Right atrium auricular region (tissue), 2 donors: ENCODE measurements at regions not wholly inside any gene's neighbourhood (a gene's known extent, or its start where the extent isn't known, plus 50 kb on each side); places are given as distances from the start of the nearest gene placed in this dataset.
"Not testable (repeated sequence)": the region's sequence is repeated elsewhere in the genome, so short reads cannot be mapped to it uniquely, and the experiment has no call there.

Experiments
- DNase-seq: peaks from one replicate; pipeline ENCODE4 v3.0.0-alpha.2; 2019; ENCODE audit warnings: low spot score
- H3K27ac ChIP-seq, 2 donors: fragments of 200-600 bp; sonication (generic); 1 replicate in 1 of 2; 2 replicates in 1 of 2; pipeline ENCODE4 v1.5.1; 2016 to 2019
- H3K27me3 ChIP-seq, 2 donors: fragments of 200-600 bp; sonication (generic); one replicate each; pipeline versions ENCODE4 v1.5.1 to v1.6.0; 2017 to 2019
- H3K36me3 ChIP-seq: fragments of 200-600 bp; sonication (generic); one replicate; pipeline ENCODE4 v1.5.1; 2016
- H3K4me1 ChIP-seq, 2 donors: fragments of 200-600 bp; sonication (generic); one replicate each; pipeline versions ENCODE4 v1.5.1 to v1.6.0; 2017 to 2019
- H3K4me3 ChIP-seq, 2 donors: fragments of 200-600 bp; sonication (generic); 1 replicate in 1 of 2; 2 replicates in 1 of 2; pipeline ENCODE4 v1.5.1; 2017 to 2019; ENCODE audit warnings: mild to moderate bottlenecking in 1 of 2, moderate library complexity in 1 of 2
- H3K9me3 ChIP-seq, 2 donors: fragments of 200-600 bp; sonication (generic); one replicate each; pipeline ENCODE4 v1.5.1; 2019
- TF ChIP-seq, protein P1 (sequence below), 2 donors: fragments of 200-600 bp; sonication (generic); IDR thresholded peaks; one replicate each; pipeline ENCODE4 v1.5.1; 2019; ENCODE audit warnings: antibody characterized with exemption in 2 of 2

DNA sequence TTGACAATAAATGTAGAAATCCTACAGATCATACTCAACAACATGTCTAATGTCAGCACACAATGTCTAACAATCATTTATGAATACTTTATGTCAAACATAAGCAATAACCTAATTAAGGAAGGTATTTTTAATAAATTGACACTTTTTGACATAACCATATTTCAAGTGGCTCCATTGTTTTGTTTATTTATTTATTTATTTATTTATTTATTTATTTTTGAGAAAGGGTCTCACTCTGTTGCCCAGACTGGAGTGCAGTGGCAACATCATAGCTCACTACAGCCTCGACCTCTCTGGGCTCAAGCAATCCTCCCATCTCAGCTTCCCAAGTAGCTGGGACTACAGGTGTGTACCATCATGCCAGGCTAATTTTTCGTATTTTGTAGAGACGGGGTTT lies 267.6 kb upstream of the BTG1 start:
- H3K27ac ChIP-seq = no peak overlapping the region
- DNase-seq = no peak
- H3K36me3 ChIP-seq = no peaks in the 10 kb centered on the region
- peaks cover 0 to 11% of the 10 kb centered on the region in 2 donors for H3K9me3 ChIP-seq
- TF ChIP-seq, protein P1, sequence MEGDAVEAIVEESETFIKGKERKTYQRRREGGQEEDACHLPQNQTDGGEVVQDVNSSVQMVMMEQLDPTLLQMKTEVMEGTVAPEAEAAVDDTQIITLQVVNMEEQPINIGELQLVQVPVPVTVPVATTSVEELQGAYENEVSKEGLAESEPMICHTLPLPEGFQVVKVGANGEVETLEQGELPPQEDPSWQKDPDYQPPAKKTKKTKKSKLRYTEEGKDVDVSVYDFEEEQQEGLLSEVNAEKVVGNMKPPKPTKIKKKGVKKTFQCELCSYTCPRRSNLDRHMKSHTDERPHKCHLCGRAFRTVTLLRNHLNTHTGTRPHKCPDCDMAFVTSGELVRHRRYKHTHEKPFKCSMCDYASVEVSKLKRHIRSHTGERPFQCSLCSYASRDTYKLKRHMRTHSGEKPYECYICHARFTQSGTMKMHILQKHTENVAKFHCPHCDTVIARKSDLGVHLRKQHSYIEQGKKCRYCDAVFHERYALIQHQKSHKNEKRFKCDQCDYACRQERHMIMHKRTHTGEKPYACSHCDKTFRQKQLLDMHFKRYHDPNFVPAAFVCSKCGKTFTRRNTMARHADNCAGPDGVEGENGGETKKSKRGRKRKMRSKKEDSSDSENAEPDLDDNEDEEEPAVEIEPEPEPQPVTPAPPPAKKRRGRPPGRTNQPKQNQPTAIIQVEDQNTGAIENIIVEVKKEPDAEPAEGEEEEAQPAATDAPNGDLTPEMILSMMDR (IDR thresholded peaks at IDR 0.05) = no peak
- no peak overlapping the region for H3K4me3 ChIP-seq
- H3K27me3 ChIP-seq = no peaks in the 10 kb centered on the region
- H3K4me1 ChIP-seq = peaks cover 0 to 21% of the 10 kb centered on the region in 2 donors

- no peak overlapping the region for H3K27ac ChIP-seq
- H3K9me3 ChIP-seq = peaks cover 0 to 15% of the 10 kb centered on the region in 2 donors
- H3K36me3 ChIP-seq = no peaks in the 10 kb centered on the region
- TF ChIP-seq, protein P1 (IDR thresholded peaks at IDR 0.05) = no peak
- no peaks in the 10 kb centered on the region for H3K27me3 ChIP-seq
- no peak for DNase-seq
- H3K4me1 ChIP-seq = peaks cover 0 to 21% of the 10 kb centered on the region in 2 donors
- H3K4me3 ChIP-seq = no peak overlapping the region
Measured at GRCh38 chr12:92412856-92413255, 267.2 kb upstream of the BTG1 start.

GRCh38 chr12:92411687-92412086 lies 266.0 kb upstream of the BTG1 start:
- TF ChIP-seq, protein P1 (IDR thresholded peaks at IDR 0.05) = no peak
- Histone ChIP-seq H3K9me3 (peaks cover 0 to 15% of the 10 kb centered on the region in 2 donors), H3K4me1 (peaks cover 0 to 18% of the 10 kb centered on the region in 2 donors), H3K36me3 (no peaks in the 10 kb centered on the region), H3K4me3 (no peak overlapping the region), H3K27me3 (no peaks in the 10 kb centered on the region), H3K27ac (peak overlapping the region in 1 of 2 donors; percentile 8)
- no peak for DNase-seq

DNA sequence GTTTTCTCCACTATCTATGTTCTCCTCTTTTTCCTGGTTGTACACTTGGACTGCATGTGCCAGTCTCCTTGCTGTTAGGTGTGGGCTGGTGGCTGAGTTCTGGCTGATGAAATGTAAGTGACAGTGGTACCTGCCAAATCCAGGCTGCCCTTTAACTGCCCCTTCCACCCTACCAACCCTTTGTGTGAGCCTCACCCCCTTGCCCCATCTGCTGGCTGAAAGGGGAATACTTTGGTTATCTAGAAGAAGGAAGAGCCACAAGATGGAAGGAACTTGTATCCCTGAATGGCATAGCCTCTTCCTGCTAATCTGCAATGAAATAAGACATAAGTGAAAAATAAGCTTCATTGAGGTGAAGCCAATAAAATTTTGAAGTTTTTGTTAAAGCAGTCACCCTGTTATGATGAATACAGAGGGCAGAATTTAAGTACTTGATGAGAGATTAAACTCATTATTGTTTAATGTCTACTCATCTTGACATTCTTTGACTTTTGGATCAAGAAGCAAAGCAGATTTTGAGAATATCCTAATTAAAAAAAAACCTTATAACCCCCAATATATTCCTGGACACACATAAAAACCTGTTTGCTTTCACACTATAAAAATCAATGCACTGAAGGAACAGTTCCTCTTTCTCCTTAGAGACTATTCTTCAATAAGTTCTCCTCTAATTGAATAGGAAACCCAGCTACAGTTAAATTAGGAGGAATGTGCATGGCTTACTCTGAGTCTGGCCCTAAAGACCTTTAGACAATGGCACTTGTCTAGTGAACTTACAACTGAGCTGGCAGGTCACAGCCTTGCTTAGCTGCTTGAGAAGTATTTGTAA lies 262.6 kb upstream of the BTG1 start:
- no peak for DNase-seq
- TF ChIP-seq, protein P1 (IDR thresholded peaks at IDR 0.05) = peak in 1 of 2 donors; percentile 59
- Histone ChIP-seq H3K9me3 (peaks cover 0 to 15% of the 10 kb centered on the region in 2 donors), H3K27me3 (no peaks in the 10 kb centered on the region), H3K4me3 (no peak overlapping the region), H3K36me3 (no peaks in the 10 kb centered on the region), H3K27ac (peak overlapping the region in 1 of 2 donors; percentile 29), H3K4me1 (peaks cover 0 to 13% of the 10 kb centered on the region in 2 donors)

DNA sequence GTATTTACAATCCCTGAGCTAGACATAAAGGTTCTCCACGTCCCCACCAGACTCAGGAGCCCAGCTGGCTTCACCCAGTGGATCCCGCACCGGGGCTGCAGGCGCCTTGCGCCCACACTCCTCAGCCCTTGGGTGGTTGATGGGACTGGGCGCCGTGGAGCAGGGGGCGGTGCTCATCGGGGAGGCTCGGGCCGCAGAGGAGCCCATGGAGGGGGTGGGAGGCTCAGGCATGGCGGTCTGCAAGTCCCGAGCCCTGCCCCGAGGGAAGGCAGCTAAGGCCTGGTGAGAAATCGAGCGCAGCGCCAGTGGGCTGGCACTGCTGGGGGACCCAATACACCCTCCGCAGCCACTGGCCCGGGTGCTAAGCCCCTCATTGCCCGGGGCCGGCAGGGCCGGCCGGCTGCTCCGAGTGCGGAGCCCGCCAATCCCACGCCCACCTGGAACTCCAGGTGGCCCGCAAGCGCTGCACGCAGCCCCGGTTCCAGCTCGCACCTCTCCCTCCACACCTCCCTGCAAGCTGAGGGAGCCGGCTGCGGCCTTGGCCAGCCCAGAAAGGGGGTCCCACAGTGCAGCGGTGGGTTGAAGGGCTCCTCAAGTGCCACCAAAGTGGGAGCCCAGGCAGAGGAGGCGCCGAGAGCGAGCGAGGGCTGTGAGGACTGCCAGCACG lies 260.9 kb upstream of the BTG1 start:
- DNase-seq, H3K4me3 ChIP-seq, H3K27ac ChIP-seq, H3K27me3 ChIP-seq, H3K36me3 ChIP-seq: not testable (repeated sequence)
- Histone ChIP-seq H3K9me3 (peaks cover 0 to 15% of the 10 kb centered on the region in 2 donors), H3K4me1 (peaks cover 0 to 13% of the 10 kb centered on the region in 2 donors)

GRCh38 chr12:92405801-92406251 lies 260.2 kb upstream of the BTG1 start:
- Histone ChIP-seq H3K4me1 (peaks cover 0 to 13% of the 10 kb centered on the region in 2 donors), H3K27ac (peak overlapping the region in 1 of 2 donors; percentile 76), H3K9me3 (peaks cover 0 to 15% of the 10 kb centered on the region in 2 donors)
- H3K4me3 ChIP-seq, H3K27me3 ChIP-seq, H3K36me3 ChIP-seq, DNase-seq: not testable (repeated sequence)
